WTC11 (cell line): ENCODE measurements at regions not wholly inside any gene's neighbourhood (a gene's known extent, or its start where the extent isn't known, plus 50 kb on each side); places are given as distances from the start of the nearest gene placed in this dataset.

Experiments
- CREM ChIP-seq: sonication (generic); formaldehyde crosslinking; IDR thresholded peaks from 2 replicates; pipeline ENCODE4 v1.8.1; 2022; ENCODE audit warnings: mild to moderate bottlenecking, missing genetic modification reagents, moderate library complexity
- ESRRA ChIP-seq: sonication (generic); formaldehyde crosslinking; IDR thresholded peaks from 2 replicates; pipeline ENCODE4 v1.8.1; 2022; ENCODE audit warnings: mild to moderate bottlenecking, missing genetic modification reagents, borderline replicate concordance
- FOXJ3 ChIP-seq: sonication (generic); formaldehyde crosslinking; IDR thresholded peaks from 2 replicates; pipeline ENCODE4 v1.9.0; 2021; ENCODE audit warnings: missing genetic modification reagents, mild to moderate bottlenecking, borderline replicate concordance
- KAT7 ChIP-seq: sonication (generic); formaldehyde crosslinking; IDR thresholded peaks from 2 replicates; pipeline ENCODE4 v1.8.1; 2023; ENCODE audit warnings: missing genetic modification reagents, mild to moderate bottlenecking, borderline replicate concordance
- NR2C2 ChIP-seq: sonication (generic); formaldehyde crosslinking; IDR thresholded peaks from 2 replicates; pipeline ENCODE4 v1.8.0; 2022; ENCODE audit warnings: mild to moderate bottlenecking, missing genetic modification reagents
- RORB ChIP-seq: fragments of 250-450 bp; sonication (Bioruptor Pico); IDR thresholded peaks from 2 replicates; pipeline ENCODE4 v1.9.0; 2021; ENCODE audit warnings: mild to moderate bottlenecking
- TCF7 ChIP-seq: sonication (generic); formaldehyde crosslinking; IDR thresholded peaks from 2 replicates; pipeline ENCODE4 v1.8.0; 2022; ENCODE audit warnings: mild to moderate bottlenecking, low read depth, missing genetic modification reagents, moderate library complexity
- TEAD1 ChIP-seq: sonication (generic); formaldehyde crosslinking; IDR thresholded peaks from 2 replicates; pipeline ENCODE4 v1.8.0; 2022; ENCODE audit warnings: mild to moderate bottlenecking, missing genetic modification reagents
- ZNF263 ChIP-seq: sonication (generic); formaldehyde crosslinking; IDR thresholded peaks from 2 replicates; pipeline ENCODE4 v1.8.1; 2022; ENCODE audit warnings: low read depth, mild to moderate bottlenecking, moderate library complexity, missing genetic modification reagents
- TF ChIP-seq, protein P1 (sequence below): fragments of 200-600 bp; IDR thresholded peaks from 2 replicates; pipeline ENCODE4 v1.8.0; 2022; ENCODE audit warnings: antibody characterized with exemption
- TF ChIP-seq, protein P2 (sequence below): sonication (generic); formaldehyde crosslinking; IDR thresholded peaks from 2 replicates; pipeline ENCODE4 v1.8.1; 2023; ENCODE audit warnings: mild to moderate bottlenecking, missing genetic modification reagents

DNA sequence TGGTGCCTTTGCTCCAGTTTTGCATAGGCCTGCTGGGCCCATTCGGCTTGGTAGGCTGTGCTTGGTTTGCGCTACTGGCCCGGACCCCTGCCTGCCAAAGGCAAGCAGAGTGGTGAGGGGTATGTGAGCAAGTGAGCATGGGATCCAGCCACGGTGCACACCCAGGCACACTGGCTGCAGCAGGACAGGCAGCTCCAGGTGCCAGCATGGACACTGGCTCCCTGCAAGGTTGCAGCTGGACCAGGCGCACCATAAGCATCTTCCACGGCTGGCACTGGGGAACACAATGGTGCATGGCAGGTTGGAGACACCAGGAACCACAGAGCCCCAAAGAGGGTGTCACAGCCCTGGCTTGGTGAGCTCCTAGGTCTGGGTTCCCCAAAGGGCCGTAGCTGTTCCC, 693.5 kb upstream of the PTBP2 start:
- TF ChIP-seq ZNF263 (CRISPR knock-in tag) (no peak), FOXJ3 (CRISPR knock-in tag) (no peak), KAT7 (no peak), TEAD1 (CRISPR knock-in tag) (no peak), TCF7 (CRISPR knock-in tag) (no peak), NR2C2 (no peak), ESRRA (CRISPR knock-in tag) (no peak), CREM (no peak), RORB (CRISPR knock-in tag) (no peak)
- TF ChIP-seq, protein P1, sequence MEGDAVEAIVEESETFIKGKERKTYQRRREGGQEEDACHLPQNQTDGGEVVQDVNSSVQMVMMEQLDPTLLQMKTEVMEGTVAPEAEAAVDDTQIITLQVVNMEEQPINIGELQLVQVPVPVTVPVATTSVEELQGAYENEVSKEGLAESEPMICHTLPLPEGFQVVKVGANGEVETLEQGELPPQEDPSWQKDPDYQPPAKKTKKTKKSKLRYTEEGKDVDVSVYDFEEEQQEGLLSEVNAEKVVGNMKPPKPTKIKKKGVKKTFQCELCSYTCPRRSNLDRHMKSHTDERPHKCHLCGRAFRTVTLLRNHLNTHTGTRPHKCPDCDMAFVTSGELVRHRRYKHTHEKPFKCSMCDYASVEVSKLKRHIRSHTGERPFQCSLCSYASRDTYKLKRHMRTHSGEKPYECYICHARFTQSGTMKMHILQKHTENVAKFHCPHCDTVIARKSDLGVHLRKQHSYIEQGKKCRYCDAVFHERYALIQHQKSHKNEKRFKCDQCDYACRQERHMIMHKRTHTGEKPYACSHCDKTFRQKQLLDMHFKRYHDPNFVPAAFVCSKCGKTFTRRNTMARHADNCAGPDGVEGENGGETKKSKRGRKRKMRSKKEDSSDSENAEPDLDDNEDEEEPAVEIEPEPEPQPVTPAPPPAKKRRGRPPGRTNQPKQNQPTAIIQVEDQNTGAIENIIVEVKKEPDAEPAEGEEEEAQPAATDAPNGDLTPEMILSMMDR, result no peak
- TF ChIP-seq, protein P2, sequence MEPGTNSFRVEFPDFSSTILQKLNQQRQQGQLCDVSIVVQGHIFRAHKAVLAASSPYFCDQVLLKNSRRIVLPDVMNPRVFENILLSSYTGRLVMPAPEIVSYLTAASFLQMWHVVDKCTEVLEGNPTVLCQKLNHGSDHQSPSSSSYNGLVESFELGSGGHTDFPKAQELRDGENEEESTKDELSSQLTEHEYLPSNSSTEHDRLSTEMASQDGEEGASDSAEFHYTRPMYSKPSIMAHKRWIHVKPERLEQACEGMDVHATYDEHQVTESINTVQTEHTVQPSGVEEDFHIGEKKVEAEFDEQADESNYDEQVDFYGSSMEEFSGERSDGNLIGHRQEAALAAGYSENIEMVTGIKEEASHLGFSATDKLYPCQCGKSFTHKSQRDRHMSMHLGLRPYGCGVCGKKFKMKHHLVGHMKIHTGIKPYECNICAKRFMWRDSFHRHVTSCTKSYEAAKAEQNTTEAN, result no peak
